AG04450 (cell line): ENCODE measurements at regions not wholly inside any gene's neighbourhood (a gene's known extent, or its start where the extent isn't known, plus 50 kb on each side); places are given as distances from the start of the nearest gene placed in this dataset.
"Not testable (repeated sequence)": the region's sequence is repeated elsewhere in the genome, so short reads cannot be mapped to it uniquely, and the experiment has no call there.

ENCODE experiments used
- CTCF ChIA-PET: fragments of 300-600, 350-600 bp; formaldehyde crosslinking; extraction: SDS; loops from one replicate; lab custom pipeline; 2022; ENCODE audit warnings: antibody characterized with exemption, inconsistent platforms; lab: Charles Lee
- POLR2A ChIA-PET: fragments of 350-600 bp; formaldehyde crosslinking; extraction: SDS; loops from one replicate; lab custom pipeline; 2021; ENCODE audit warnings: antibody characterized with exemption, inconsistent platforms; lab: Yijun Ruan, JAX
- DNase-seq: peaks from one replicate; pipeline ENCODE4 v3.0.0-alpha.2; 2011; ENCODE audit warnings: low read depth, low spot score
- H3K27ac ChIP-seq: one replicate; pipeline ENCODE4 v1.5.1; 2012; ENCODE audit warnings: low read depth, low read length, control low read depth
- H3K27me3 ChIP-seq: one replicate; pipeline ENCODE4 v1.6.0; 2012; ENCODE audit warnings: low read length; ENCODE audit not compliant: control insufficient read depth, insufficient read depth
- H3K4me3 ChIP-seq: 2 replicates; pipeline ENCODE4 v1.5.1; 2011; ENCODE audit warnings: mild to moderate bottlenecking, low read depth, low read length, control low read depth
- H3K9me3 ChIP-seq: 2 replicates; pipeline ENCODE4 v1.5.1; 2012; ENCODE audit warnings: low read length; ENCODE audit not compliant: control insufficient read depth, insufficient read depth
- TF ChIP-seq, protein P1 (sequence below): IDR thresholded peaks from 2 replicates; pipeline ENCODE4 v1.5.1; 2011; ENCODE audit warnings: low read depth, low read length, control low read depth, inconsistent platforms

DNA sequence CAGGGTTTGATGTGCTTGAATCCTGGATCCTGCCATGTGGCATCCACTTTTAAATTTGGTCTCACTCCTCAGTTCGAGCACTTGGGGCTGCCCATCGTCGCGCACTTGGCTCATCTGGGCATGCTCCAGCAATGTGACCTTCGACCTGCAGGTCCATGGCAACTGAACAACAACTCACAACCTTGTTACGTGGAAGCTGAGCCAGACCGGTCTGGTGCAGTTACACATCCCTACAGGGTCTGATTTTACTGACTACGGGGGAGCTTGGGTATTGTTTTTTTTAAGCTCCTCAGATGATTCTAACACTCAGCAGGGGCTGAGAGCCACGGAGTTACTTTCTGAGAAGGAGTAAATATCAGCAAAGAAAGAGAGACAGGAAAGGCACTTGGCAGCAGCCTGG, 769.6 kb downstream of the UQCRFS1 start:
- DNase-seq: no peak
- Histone ChIP-seq H3K27ac (no peak overlapping the region), H3K4me3 (no peak overlapping the region), H3K27me3 (no peaks in the 10 kb centered on the region), H3K9me3 (peaks cover 22% of the 10 kb centered on the region)
- TF ChIP-seq, protein P1, sequence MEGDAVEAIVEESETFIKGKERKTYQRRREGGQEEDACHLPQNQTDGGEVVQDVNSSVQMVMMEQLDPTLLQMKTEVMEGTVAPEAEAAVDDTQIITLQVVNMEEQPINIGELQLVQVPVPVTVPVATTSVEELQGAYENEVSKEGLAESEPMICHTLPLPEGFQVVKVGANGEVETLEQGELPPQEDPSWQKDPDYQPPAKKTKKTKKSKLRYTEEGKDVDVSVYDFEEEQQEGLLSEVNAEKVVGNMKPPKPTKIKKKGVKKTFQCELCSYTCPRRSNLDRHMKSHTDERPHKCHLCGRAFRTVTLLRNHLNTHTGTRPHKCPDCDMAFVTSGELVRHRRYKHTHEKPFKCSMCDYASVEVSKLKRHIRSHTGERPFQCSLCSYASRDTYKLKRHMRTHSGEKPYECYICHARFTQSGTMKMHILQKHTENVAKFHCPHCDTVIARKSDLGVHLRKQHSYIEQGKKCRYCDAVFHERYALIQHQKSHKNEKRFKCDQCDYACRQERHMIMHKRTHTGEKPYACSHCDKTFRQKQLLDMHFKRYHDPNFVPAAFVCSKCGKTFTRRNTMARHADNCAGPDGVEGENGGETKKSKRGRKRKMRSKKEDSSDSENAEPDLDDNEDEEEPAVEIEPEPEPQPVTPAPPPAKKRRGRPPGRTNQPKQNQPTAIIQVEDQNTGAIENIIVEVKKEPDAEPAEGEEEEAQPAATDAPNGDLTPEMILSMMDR: no peak
- ChIA-PET CTCF (no interaction called here), POLR2A (no interaction called here)

DNA sequence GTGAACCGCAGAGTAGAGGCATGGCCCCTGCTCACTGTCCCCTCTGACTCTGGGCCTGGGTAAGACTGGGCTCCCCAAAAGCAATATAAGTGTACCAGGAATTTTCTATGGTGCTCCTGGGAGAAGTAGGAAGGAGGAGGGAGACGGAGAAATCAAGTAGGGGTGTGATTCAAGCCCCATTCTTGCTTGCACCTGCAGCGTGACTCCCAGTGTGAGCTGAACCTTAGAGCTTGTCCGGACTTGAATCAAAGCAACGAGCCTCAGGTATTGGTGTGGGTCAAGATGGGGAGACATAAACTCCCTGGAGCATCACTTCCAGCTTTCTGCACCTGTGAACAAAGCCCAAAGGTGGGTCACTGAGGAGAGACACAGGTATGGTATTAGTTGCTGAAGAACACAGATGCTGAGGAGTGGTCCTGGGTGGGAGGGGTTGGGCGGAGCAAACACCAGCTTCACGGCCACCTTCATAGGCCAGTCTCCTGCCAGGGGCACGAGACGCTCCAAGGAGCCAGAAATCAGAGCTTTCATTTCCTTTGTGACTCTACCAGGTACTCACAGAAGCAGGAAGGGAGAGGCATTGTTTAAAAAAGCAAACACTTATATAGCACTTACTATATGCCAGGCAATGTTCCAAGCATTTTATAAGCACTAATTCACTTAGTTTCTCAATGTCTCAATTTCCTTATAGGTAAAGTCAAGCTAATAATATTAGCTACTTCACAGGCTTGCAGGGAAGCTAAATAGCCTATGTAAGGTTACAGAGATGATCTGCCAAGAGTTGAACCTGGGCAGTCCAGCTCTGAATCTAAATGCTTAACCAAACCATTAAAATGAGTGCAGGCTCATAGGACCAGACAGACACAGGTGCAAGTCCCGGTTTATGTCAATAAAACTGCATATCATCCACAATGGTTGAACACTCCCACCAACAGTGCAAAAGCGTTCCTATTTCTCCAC, 775.3 kb downstream of the UQCRFS1 start:
- TF ChIP-seq, protein P1: no peak
- DNase-seq: no peak
- Histone ChIP-seq H3K27ac (no peak overlapping the region), H3K4me3 (no peak overlapping the region), H3K27me3 (no peaks in the 10 kb centered on the region), H3K9me3 (peaks cover 19% of the 10 kb centered on the region)
- POLR2A ChIA-PET: no interaction called here
- CTCF ChIA-PET: no interaction called here

DNA sequence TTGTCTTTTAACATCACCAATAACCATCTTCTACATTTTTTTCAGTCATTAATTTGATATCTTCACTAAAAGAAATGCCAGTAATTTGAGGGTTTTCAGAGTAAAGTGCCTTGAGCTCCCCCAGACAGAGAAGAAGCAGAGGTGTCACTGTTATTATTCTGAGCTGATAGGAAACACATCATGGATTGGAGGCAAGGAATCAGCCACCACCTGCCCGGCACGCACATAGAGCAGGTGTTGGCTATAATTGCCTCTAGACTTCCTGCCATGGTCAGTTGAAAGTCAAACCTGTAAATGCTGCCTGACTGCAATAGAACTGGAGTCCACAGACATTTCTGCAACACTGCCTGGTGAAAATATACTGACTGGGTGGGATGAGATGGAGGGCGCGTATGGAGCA, 776.6 kb downstream of the UQCRFS1 start:
- no peak overlapping the region for H3K27ac ChIP-seq
- ChIA-PET POLR2A (no interaction called here), CTCF (no interaction called here)
- no peak for DNase-seq
- TF ChIP-seq, protein P1: no peak
- peaks cover 19% of the 10 kb centered on the region for H3K9me3 ChIP-seq
- H3K27me3 ChIP-seq: no peaks in the 10 kb centered on the region
- H3K4me3 ChIP-seq: no peak overlapping the region

DNA sequence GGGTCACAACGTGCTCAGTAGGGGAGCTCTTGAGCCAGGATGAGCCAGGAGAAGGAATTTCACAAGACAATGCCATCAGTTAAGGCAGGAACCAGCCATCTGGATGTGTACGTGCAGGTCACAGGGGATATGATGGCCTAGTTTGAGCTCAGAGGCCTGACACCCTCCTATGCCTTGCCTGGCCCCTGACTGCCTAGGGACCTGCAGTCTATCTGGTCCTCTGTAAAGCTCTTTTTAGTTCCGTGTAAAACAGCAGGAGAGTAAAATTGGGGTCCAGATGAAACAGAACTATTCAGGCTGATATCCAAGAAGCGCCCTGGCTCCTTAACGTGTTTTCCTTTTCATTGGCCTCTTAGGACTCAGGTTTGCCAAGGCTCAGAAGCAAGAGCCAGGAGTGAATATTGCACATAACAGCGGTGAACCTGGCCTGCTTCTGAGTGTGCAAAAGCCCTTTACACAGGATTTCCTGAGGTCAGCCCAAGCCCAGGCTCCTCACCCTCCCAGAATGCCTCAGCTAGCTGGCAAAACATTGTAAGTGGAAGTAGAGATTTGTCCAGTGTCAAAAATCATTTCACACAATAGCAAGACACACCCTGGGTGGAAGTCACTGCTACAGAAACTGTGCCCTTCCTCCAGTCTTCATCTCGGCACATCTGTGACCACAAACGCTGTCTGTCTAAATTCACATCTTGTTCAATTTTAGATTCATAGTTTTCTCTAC, 777.2 kb downstream of the UQCRFS1 start:
- ChIA-PET CTCF (no interaction called here), POLR2A (no interaction called here)
- Histone ChIP-seq H3K27ac (no peak overlapping the region), H3K9me3 (peaks cover 25% of the 10 kb centered on the region), H3K4me3 (no peak overlapping the region), H3K27me3 (no peaks in the 10 kb centered on the region)
- no peak for DNase-seq
- TF ChIP-seq, protein P1: no peak

DNA sequence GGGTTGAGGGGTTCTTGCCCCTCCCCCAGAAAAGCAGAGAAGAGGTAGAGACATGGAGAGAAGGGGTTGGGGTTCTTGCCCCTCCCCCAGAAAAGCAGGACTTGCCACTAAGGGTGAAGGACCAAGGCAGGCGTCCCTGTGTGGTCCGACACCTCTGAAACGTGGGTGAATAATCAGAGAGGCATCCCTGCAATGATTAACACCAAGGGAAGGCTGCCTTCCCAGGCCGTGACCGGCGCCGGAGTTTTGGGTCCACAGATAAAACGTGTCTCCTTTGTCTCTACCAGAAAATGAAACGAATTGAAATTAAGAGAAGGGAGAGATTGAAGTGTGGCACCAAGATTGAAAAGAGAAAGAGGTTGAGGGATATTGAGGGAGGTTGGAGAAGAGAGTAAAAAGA, 778.2 kb downstream of the UQCRFS1 start:
- POLR2A ChIA-PET, H3K27me3 ChIP-seq, DNase-seq, H3K4me3 ChIP-seq, CTCF ChIA-PET, H3K27ac ChIP-seq: not testable (repeated sequence)
- peaks cover 32% of the 10 kb centered on the region for H3K9me3 ChIP-seq

DNA sequence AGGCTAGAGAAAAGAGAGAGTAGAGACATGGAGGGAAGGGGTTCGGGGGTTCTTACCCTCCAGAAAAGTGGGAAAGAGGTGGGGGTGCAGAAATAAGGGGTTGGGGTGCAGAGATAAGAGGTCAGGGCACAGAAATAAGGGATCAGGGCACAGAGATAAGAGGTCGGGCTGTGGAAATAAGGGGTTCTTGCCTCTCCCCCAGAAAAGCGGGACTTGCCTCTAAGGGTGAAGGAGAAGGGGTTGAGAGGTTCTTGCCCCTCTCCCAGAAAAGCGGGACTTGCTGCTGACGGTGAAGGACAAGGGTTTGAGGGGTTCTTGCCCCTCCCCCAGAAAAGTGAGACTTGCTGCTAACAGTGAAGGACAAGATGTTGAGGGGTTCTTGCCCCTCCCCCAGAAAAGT, 778.6 kb downstream of the UQCRFS1 start:
- DNase-seq, H3K27ac ChIP-seq, H3K4me3 ChIP-seq, CTCF ChIA-PET, H3K27me3 ChIP-seq, POLR2A ChIA-PET: not testable (repeated sequence)
- H3K9me3 ChIP-seq: peaks cover 36% of the 10 kb centered on the region

DNA sequence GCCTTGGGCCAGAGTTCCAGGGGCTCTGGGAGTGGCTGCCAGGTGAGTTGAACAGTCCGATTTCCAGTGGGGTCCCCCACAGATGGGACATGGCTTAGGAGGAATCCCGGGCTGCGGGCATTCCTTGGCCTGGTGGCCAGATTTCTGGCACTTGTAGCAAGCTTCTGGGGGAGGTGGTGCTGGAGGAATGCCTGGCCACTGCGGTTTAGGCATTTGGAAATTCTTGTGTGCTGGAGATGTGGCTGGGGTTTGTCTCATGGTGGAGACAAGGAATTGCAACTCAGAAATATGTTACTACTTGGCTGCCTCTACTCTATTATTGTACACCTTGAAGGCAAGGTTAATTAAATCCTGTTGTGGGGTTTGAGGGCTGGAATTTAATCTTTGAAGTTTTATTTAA, 779.8 kb downstream of the UQCRFS1 start:
- POLR2A ChIA-PET, H3K27ac ChIP-seq, CTCF ChIA-PET, DNase-seq, H3K4me3 ChIP-seq, H3K27me3 ChIP-seq: not testable (repeated sequence)
- H3K9me3 ChIP-seq: peaks cover 44% of the 10 kb centered on the region
